COLO668 (cell line): ENCODE measurements at regions not wholly inside any gene's neighbourhood (a gene's known extent, or its start where the extent isn't known, plus 50 kb on each side); places are given as distances from the start of the nearest gene placed in this dataset.
"Not testable (repeated sequence)": the region's sequence is repeated elsewhere in the genome, so short reads cannot be mapped to it uniquely, and the experiment has no call there.

ENCODE experiments used
- DNase-seq: peaks from one replicate; lab custom pipeline; 2025; ENCODE audit not compliant: unreplicated experiment; lab: John Stamatoyannopoulos, UW

DNA sequence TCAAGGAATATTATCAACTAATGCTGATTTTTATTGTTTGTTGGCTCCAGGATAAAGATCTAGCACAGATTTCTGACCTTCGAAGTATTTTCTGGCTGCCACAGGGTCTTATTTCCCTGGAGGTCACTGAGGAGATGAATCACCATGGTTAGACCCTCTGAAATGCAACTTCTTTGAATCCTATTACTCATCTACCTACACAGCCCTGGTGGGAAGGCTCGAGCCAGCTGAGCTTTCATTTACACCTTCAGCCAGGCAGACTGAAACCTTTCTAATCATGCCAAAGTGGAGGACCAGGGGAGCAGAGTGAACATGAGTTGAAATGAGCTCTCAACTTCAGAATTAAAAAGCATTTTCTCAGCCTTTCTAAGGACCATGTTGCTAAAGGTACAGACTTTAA, 130.5 kb downstream of the SMIM20 start:
- DNase-seq: no peak

DNA sequence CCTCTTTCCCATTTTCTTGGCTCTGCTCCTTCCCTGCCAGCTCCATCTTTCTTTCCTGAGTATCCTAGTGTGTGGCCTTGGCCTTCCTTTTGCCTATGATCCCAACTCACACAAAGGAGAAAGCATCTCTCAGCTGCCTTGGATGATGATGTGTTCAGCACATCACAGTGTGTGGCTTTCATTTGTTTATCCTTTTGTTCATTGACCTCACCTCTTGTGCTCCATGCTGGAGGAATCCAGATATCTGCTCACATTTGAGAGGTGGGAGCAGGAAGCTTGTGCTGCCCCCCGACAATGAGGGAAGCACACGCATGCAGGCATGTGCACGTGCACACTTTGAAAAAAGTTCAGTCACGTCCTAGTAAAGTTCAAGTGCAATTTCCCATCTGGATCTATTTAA, 131.0 kb downstream of the SMIM20 start:
- DNase-seq: no peak

DNA sequence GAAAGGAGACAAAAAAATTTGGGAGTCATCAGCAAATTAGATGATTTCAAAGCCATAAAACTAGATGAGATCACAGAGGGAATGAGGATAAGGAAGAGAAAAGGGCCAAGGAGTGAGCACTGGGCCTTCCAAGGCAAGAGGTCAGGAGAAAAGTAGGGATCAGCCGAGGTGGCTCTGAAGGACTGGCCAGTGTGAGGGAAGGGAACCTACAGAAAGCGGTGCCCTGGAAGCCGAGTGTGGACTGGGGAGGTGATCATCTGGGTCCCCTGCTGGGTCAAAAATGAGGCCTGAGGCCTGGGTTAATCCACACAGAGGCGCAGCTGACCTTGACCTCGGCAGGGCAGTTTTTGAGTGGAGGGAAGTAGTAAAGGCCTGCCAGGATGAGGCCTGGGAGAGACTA, 133.8 kb downstream of the SMIM20 start:
- DNase-seq: no peak

DNA sequence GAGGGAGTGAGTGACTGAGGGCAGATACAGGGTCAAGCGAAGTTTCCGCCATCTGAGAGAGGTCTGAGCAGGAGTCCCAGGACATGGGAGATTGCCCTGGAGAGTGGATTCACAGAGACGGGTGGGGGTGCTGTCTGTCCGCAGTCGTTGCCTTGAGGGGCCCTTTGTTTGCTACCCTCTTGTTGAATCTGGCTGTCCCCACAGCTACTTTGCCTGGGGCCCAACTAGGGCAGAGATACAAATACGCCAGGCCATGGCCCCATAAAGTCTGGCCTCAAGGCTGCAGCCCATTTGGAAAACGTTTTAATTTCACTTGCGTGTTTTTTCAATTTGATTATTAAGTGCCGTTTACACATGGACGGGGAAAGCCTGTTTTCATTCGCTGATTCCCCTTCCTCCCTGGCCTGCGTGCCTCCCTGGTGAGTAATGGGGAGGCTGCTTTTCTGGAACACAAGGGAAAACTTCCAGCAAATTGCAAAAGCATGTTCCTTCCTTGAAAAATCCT, 134.4 kb downstream of the SMIM20 start:
- no peak for DNase-seq

DNA sequence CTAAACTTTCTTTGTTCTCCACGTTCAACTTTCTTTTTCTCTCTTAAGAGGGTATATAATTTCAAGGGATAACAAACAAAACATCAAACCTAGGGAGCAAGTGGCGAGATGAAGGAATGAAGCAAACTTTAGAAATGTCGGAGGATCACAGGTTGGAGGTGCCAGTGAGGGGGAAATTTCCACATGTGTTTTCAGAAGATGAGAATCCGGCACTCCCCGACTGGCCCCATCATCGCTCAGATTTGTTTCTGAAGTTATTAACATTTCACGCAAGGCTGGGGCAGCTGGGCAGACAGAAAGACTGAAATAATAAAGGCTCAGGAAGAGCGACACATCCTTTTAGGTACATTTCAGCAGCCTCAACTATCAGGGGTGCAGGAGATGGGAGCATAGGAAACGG, 134.9 kb downstream of the SMIM20 start:
- no peak for DNase-seq

DNA sequence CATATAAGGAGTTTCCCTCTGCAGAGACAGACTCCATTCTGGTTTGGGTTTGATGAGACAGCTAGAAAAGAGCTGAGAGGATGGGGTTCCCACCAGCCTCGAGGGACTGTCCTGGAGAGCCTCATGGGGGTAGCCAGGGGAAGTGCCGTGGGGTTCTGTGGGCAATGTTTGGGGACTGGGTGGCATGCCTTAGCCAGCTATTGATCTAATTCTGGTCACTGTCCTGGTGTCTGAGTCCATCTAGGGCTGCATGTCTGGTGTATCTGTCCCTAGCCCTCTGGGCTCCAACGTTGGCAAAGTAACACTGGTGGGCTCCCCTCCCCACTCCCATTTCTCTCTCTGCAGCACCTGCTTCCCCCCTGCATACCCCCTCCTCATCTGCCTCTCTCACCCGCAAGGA, 135.4 kb downstream of the SMIM20 start:
- DNase-seq: no peak

DNA sequence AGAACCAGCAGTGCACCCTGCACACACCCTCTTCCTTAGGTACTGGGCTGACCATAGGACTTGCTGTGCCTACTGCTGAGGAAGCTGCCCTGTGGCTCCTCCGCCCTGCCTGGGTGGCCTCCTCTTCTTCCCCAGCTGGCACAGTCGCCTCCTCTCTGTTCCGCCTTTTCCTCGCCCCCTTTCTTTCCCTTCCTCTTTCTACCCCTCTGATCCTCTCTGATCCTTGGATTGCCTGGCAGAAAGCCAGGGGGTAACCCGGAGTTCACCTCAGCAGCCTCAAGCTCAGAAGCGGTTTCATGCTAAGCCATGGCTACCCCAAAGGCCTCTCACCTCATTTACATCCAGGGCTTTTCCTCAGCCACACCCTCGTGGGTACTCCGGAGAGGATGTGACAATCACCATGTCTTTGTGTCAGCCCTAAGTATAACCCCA, 136.2 kb downstream of the SMIM20 start:
- DNase-seq: no peak

DNA sequence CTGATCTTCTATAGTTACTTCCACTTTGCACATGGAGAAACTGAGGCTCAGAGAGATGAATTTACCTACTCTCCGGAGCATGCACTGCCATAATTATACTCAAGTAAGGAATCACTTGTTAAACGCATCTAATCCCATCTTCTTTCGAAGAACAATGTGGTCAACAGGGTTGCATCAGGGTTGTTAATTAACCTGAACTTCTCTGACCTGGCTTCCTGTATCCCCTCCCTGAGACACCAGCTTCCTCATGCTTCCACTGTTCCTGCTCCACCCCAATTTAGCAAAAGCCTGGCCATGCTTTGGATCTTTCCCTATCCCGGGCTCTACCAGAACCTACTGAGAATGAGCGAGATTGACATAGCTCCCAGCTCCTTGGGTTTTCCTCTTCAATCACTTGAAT, 136.7 kb downstream of the SMIM20 start:
- no peak for DNase-seq

DNA sequence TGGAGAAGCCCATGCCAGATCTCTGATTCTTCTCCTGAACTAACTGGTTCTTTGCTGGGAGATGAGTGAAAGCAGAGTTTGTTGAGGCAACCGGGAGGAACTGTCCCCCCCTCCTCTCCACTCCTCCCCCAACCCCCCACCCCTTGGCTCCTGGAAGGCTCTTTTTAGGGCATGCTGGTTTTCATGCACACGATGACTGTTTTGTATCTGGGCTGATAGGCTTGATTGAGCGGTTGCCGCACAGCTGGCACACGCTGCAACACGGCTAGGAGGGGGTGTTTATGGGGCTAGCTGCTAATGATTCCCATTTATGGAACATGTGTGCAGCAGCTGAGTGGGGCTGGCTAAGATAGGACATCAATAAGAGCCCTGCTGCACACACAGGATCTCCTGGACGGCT, 137.2 kb downstream of the SMIM20 start:
- no peak for DNase-seq

DNA sequence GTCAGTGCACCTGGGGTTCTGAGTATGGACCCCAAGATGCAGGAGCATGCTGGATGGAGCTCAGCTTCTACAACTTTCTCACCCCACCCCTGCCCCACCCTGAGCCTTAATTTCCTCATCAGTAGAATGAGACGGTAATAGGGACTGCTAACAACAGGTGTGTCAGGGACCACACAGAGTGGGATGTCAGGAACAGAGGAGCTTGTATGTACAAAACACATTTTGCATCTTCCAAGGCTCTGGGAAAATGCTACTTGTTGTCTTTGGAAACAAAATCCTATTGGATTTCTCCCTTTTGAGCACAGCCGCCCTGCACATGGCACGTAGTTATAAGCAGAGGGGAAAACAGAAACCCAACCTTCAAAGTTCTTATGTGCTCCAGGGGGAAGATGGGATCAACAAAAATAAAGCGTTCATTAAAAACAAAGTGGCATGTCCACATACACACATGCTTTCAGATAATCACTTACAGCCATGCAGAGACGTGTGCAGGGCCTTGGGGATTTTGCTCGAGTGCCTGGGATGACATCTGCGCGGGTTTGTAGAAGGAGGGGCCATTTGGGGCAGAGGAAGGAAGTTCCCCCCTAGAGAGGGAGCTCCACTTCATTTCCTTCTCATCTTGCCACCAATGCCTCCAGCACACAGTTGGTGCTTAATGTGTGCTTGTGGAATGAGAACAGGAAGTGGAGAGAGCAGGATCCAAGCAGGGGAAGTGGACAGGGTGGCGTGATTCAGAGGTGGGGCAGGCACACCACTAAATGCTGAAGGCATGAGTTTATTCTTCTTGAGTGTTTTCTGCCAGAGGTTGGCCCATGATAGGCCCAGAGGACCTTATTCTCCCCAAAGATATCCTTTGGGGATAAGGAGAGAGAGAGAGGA, 138.9 kb downstream of the SMIM20 start:
- DNase-seq: no peak

DNA sequence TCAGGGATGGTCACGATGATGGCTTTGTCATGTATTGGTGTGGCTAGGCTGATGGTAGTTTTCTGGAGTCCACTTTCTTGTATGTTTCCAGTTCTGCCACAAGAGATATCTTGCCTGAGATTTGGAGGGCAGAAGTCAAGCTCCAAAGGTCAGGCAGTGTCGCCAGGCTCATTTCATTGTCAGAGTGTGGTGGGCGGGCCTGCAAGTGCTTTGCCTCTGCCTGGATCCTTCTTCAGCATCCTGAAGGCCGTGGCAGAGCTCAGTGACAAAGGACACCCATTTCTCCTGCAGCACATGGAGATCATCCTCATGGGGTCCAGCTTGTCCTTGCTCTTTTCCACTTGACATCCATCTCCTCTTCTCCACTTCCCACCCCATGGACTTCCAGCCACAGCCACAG, 139.7 kb downstream of the SMIM20 start:
- DNase-seq: no peak

DNA sequence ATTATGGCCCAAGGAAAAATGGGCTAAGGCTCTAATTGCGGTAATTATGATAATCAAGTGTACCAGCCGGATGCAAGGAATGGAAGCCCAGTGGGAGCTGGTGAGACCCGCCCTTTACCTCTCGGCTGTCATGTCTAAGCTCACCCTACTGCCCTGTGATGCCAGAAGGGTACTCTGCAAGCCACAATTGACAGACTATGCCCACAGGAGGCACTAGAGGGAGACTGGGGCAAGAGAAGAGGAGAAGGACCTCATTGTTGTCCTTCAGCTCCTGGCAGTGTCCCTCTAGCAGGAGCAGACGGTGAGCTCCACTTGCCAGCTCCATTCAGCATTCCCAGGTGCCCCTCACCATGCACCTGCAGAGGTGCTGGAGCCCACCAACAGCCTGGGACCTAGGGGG, 141.8 kb downstream of the SMIM20 start:
- no peak for DNase-seq

DNA sequence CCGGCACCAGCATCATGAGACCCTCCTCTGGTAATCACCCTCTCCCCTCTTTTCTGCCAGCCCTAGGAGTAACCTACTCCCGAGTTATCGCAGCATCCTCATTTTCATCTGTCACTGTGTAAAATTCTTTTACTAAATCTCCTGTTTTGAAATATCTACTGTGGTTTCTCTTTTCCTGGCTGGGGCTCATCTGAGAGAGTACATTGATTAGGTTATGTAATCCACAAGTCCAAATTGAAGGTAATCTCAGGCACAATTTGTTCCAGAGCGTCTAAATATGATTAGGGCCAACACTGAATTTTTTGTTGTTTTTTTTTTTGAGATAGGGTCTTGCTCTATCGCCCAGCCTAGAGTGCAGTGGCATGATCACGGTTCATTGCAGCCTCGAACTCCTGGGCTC, 142.4 kb downstream of the SMIM20 start:
- DNase-seq: no peak

DNA sequence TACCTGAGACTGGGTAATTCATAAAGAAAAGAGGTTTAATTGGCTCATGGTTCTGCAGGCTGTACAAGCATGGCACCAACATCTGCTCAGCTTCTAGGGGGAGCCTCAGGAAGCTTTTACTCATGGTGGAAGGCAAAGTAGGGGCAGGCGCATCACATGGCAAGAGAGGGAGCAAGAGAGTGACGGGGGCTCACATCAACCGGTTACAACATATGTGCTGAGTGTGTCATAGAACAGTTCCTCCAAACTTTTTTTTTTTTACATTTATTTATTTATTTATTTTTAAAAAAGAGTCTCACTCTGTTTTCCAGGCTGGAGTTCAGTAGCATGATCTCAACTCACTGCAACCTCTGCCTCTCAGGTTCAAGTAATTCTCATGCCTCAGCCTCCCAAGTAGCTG, 143.8 kb downstream of the SMIM20 start:
- not testable (repeated sequence) for DNase-seq

DNA sequence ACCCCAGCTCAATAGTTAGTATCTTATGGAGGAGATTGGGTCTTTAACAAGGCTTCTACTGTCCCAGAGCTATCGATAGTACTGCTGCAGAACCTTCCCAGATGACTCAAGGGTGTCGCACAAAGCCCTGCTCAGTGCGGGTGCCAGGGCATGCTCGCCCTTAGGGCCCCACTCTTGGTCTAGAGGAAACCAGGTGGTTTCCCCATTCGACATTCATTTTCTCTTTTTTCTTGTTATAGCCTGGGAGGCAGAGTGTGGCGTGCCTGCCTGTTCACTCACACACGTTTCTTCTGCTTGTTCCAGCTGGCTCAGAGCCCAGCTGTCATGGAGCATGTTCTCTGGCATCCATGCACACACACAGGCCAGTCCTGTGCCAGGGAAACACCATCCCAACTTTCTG, 144.5 kb downstream of the SMIM20 start:
- no peak for DNase-seq

DNA sequence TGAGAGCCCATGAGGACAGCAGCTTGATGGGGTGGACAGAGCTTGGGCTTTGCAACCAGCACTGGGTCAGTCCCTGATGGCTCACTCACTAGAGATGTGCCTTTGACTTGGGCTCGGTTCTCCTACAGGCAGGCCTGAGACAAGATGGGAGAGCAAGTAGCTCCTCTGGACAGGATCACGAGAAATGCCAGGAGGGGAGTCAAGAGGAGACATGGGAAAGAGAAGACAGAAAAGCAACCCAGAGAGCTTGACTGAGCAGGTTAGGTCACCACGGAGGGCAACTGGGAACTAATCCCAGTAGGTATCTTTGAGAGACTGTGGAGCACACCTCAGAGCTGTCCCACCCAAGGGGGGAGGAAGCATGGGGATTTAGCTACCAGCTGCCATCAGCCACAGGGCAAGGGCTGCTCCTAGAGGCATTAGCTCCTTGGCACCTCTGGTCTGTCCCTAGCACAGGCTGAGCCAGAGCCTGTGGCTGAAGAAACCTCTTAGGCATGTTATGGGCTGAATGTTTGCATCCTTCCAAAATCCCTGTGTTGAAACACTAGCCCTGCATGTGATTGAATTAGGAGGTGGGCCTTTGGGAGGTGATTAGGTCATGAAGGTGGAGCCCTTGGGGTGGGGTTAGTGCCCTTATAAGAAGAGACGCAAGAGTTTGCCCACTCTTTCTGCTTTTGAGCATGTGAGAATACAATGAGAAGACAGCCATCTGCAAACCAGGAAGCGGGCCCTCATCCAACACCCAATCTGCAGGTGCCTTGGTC, 145.6 kb downstream of the SMIM20 start:
- DNase-seq: no peak

DNA sequence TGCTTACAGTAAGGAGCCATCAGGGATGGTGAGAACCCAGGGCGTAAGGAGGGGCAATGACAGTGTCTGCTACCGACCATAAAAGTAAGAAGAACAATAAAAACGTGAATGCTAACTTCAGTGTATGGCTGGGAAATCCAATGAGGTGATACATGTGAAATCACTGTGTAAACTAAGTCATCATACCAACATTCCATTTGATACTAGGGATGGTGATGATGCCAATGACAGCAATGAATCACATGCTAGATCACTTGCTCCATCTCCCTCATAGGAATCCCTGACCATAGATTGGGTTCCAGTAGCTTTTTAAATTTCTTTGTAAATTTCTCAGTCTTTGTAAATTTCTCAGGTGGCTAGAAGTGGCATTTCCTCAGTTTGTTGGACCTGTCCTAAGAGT, 146.3 kb downstream of the SMIM20 start:
- no peak for DNase-seq

DNA sequence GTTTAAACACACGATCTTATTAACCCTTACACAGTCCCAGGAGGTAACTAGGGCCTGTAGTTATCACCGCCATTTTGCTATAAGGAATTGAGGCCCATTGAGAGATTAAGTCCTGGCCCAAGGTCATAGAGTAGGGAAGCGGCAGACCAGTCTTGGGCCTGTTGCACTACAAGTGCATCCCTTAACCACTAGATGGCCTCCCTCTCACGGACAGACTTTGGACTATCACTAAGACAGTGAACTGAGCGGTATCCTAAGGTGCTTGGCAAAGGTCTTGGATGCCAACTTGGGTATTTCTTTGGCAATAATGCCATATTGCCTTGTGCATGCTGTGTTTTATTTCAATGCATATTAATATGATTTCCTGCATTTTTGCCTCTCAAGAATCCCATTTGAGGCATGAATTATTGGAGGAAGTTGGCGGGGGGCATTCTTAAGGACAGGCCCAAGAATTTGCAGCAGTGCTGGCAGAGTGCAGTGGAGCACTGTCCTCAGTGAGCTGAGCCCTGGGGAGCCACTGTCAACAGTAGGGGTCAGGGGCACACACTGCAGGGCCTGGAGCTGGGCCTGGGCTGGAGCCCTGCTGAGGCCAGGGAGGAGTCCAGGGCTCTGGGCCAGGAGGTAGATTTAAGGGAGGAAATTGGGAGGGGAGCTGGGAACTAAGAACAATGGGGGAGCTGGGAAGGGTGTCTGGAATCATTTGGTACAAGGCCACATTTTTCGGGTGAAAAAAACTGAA, 147.4 kb downstream of the SMIM20 start:
- DNase-seq: peak; percentile 19

DNA sequence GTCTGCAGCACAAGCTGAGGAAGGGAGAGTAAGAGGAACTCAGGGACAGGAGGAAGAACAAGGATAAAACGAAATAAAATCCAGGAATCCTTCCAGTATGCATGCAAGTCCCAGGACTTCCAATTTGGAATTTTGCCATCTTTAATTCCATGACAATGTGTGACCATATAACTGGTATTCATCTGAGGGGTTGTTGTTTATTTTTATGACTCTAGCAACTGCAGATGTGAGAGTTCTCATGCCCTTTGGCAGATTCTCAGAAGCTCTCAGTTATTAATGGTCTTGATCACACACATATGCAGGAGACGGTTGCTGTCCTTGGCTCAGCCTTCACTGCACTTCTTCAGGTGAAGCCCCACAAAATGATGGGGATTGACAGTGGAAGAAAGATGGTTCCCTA, 148.2 kb downstream of the SMIM20 start:
- no peak for DNase-seq

DNA sequence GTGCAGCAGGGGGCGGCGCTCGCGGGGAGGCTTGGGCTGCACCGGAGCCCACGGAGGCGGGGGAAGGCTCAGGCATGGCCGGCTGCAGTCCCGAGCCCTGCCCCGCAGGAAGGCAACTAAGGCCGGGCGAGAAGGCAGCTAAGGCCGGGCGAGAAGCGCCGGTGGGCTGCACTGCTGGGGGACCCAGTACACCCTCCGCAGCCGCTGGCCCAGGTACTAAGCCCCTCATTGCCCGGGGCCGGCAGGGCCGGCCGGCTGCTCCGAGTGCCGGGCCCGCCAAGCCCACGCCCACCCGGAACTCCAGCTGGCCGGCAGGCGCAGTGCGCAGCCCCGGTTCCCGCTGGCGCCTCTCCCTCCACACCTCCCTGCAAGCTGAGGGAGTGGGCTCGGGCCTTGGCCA, 150.0 kb downstream of the SMIM20 start:
- DNase-seq: not testable (repeated sequence)

DNA sequence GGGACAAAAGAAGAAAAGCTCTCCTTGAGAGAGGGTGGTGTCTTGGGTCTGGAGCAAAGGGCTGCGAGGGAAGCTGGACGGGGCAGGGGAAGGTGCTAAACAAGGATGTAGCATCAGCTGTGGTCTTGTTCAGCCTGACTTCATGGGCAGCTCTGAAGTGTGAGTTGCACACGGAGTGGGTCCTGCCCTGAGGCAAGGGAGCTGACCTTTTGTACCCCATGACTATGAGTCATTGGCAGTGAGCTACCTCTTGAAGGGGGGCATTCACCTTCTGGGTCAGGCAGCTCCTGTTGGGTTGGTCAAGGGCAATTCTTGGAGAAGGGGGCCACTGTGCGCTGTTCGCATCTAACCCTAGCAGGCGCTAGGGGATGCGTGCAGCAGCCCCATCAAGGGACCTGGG, 151.8 kb downstream of the SMIM20 start:
- no peak for DNase-seq

DNA sequence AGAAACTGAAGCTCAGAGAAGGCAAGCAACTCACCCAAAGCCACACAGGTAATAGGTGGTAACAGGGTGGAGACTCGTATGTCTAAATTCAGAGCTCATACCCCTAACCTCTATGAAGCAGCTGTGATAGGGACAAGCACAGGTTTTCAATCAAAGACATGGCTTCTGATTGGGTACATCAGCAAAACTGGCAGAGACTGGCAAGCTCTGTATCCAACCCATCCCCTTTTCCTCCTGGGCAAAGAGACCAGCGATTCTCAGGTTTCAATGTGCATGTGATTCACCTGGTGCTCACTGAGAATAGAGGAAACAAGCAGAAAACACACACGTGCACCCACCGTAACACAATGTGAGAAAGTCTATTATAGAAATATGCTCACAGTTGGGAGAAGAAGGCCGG, 153.0 kb downstream of the SMIM20 start:
- no peak for DNase-seq
